ENCODE measurements at regions not wholly inside any gene's neighbourhood (a gene's known extent, or its start where the extent isn't known, plus 50 kb on each side); places are given as distances from the start of the nearest gene placed in this dataset.

DNA sequence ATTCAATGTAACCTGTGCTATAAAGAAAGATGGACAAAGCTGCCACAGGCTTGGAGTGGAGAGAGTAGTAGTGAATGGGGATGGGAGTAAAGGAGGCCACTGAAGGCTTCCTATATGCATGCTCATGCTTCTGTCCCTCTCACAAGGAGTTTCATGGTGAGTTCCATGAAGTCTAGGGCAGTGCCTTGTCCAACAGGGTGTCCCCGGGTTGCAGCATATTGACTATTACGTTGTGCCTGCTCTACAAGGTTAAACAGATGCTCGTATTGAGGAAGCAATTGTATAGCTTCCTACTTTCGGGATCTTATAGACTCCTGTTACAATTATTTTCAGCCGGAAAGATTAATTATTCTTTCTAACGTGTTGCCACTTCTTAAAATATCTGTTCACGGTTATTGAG, 129.1 kb upstream of the PIK3R1 start:
- Histone ChIP-seq H3K4me3 (no peak overlapping the region), H3K36me3 (no peaks in the 10 kb centered on the region), H3K27me3 (no peaks in the 10 kb centered on the region), H3K27ac (no peak overlapping the region), H3K9me3 (no peaks in the 10 kb centered on the region), H3K4me1 (peaks cover 0 to 22% (median 7%) of the 10 kb centered on the region in 4 donors)
- DNase-seq = no peak
- WGBS, 5 donors = 74 to 91% (median 81%) methylated on average over 7 of the region's 7 CpGs
- TF ChIP-seq, protein P1, sequence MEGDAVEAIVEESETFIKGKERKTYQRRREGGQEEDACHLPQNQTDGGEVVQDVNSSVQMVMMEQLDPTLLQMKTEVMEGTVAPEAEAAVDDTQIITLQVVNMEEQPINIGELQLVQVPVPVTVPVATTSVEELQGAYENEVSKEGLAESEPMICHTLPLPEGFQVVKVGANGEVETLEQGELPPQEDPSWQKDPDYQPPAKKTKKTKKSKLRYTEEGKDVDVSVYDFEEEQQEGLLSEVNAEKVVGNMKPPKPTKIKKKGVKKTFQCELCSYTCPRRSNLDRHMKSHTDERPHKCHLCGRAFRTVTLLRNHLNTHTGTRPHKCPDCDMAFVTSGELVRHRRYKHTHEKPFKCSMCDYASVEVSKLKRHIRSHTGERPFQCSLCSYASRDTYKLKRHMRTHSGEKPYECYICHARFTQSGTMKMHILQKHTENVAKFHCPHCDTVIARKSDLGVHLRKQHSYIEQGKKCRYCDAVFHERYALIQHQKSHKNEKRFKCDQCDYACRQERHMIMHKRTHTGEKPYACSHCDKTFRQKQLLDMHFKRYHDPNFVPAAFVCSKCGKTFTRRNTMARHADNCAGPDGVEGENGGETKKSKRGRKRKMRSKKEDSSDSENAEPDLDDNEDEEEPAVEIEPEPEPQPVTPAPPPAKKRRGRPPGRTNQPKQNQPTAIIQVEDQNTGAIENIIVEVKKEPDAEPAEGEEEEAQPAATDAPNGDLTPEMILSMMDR (IDR thresholded peaks at IDR 0.05) = no peak
- TF ChIP-seq EP300 (IDR thresholded peaks at IDR 0.05) = no peak
- no peak for TF ChIP-seq POLR2A (IDR thresholded peaks at IDR 0.05)
- no peak for TF ChIP-seq POLR2AphosphoS5 (IDR thresholded peaks at IDR 0.05)
- intact Hi-C loops (cut with DNase I; ENCODE audit: low total_unique reads) = no loop called here

DNA sequence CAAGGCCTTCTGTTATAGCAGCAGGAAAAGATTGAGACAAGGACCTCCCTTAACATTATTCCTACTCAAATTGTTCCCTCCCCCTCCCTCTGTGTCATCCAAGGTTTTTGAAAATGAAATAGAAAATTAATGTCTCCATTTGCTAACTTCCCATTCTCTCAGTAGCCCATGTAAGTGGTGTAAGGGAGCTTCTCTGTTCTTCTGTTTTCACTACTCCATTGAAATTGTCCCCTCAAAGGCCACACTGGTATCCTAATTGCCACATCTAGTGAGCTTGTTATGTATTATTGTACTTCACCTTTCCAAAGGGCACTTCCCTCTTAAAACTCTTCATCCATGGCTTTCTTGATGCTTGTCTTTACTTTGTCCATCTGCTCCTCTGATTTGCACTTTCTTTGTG, 131.2 kb upstream of the PIK3R1 start:
- Histone ChIP-seq H3K27ac (no peak overlapping the region), H3K36me3 (no peaks in the 10 kb centered on the region), H3K4me1 (peaks cover 0 to 22% (median 7%) of the 10 kb centered on the region in 4 donors), H3K4me3 (no peak overlapping the region), H3K9me3 (no peaks in the 10 kb centered on the region), H3K27me3 (no peaks in the 10 kb centered on the region)
- TF ChIP-seq EP300 (IDR thresholded peaks at IDR 0.05) (no peak), POLR2AphosphoS5 (IDR thresholded peaks at IDR 0.05) (no peak), POLR2A (IDR thresholded peaks at IDR 0.05) (no peak)
- TF ChIP-seq, protein P1 (IDR thresholded peaks at IDR 0.05) = no peak
- intact Hi-C loops (cut with DNase I; ENCODE audit: low total_unique reads) = no loop called here
- no peak for DNase-seq

DNA sequence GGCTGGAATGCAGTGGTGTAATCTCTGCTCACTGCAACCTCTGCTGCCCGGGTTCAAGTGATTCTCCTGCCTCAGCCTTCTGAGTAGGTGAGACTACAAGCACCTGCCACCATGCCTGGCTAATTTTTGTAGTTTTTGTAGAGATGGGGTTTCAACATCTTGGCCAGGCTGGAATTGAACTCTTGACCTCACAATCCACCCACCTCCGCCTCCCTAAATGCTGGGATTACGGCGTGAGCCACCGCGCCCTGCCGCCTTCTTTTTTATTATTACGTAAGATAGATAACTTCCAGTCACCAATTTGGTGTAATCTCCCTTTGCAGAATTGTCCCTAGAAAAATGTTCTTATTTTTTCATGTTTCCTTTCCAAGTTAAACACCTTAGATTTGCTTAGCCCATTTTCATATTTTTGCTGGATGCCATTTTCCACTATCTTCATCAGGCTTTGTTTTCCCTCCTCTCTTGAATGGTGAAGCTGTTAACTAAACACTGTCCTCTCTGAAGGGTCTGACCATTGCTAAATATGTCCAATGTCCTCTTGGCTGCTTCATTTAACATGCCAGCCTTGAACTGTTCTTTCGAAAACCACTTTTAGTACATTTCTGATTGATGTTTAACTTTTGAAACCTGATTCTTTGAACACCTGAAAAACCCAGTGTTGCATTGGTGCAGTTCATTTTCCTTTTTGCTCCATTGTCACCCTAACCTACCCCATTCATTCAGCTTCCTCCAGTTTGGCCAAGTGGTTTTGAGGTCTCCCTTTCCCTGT, 135.1 kb upstream of the PIK3R1 start:
- intact Hi-C loops (cut with DNase I; ENCODE audit: low total_unique reads) = no loop called here
- no peaks in the 10 kb centered on the region for H3K27me3 ChIP-seq

DNA sequence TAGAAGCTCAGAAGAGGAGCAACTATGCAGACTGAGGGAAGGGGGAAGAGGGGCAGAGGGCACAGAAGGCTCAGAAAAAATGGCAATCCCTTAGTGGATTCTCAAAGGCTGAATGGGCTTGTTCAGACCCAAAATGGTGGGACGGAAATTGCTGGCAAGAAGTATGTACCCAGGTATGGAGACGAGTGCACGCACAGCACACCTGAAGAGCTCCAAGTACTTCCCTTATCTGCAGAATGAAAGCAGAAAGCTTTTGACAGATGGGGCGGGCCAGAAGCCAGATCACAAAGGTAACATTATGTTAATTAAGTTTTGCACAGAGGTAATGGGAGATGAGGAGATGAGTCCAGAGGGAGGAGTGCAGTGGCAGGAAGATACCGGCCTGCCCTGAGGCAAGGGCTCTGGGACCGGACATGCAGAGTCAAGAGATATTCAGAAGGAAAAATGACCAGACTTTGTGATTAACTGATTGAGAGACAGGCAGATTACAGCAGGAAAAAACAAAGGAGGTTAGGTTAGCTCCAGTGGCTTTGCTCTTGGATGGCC, 138.1 kb upstream of the PIK3R1 start:
- no peaks in the 10 kb centered on the region for H3K27me3 ChIP-seq
- no peak for DNase-seq
- H3K9me3 ChIP-seq = no peaks in the 10 kb centered on the region
- peaks cover 0 to 8% (median 3%) of the 10 kb centered on the region in 4 donors for H3K4me1 ChIP-seq
- H3K4me3 ChIP-seq = no peak overlapping the region
- no peaks in the 10 kb centered on the region for H3K36me3 ChIP-seq
- no peak overlapping the region for H3K27ac ChIP-seq
- 79 to 97% (median 86%) methylated on average over 6 of the region's 6 CpGs for WGBS, 5 donors
- TF ChIP-seq, protein P1 (IDR thresholded peaks at IDR 0.05) = no peak
- TF ChIP-seq POLR2A (IDR thresholded peaks at IDR 0.05) (no peak), EP300 (IDR thresholded peaks at IDR 0.05) (no peak), POLR2AphosphoS5 (IDR thresholded peaks at IDR 0.05) (no peak)
- intact Hi-C loops (cut with DNase I; ENCODE audit: low total_unique reads) = no loop called here

More for the DNA sequence above, 135.1 kb upstream of the PIK3R1 start:
- Histone ChIP-seq H3K27ac (no peak overlapping the region), H3K4me3 (no peak overlapping the region), H3K9me3 (no peaks in the 10 kb centered on the region), H3K4me1 (no peaks in the 10 kb centered on the region), H3K36me3 (no peaks in the 10 kb centered on the region)
- TF ChIP-seq, protein P1 (IDR thresholded peaks at IDR 0.05) = no peak
- TF ChIP-seq POLR2A (IDR thresholded peaks at IDR 0.05) (no peak), POLR2AphosphoS5 (IDR thresholded peaks at IDR 0.05) (no peak), EP300 (IDR thresholded peaks at IDR 0.05) (no peak)
- WGBS, 5 donors = 84 to 92% (median 88%) methylated on average over 9 of the region's 9 CpGs
- no peak for DNase-seq

Measured in stomach (tissue), 8 donors.